HEK293 (cell line): ENCODE measurements at regions not wholly inside any gene's neighbourhood (a gene's known extent, or its start where the extent isn't known, plus 50 kb on each side); places are given as distances from the start of the nearest gene placed in this dataset.

Experiments used
- CTCF ChIP-seq: fragments of 450-650 bp; formaldehyde crosslinking; IDR thresholded peaks from 2 replicates; pipeline ENCODE4 v1.5.1; 2016; ENCODE audit warnings: missing biosample characterization, missing genetic modification characterization
- REST ChIP-seq: fragments of 450-650 bp; formaldehyde crosslinking; IDR thresholded peaks from 2 replicates; pipeline ENCODE4 v1.5.1; 2016; ENCODE audit warnings: missing biosample characterization, missing genetic modification characterization

GRCh38 chr2:172270278-172271079 lies 156.9 kb upstream of the ITGA6 start:
- TF ChIP-seq CTCF (tag by site-specific recombination) (no peak), REST (no peak)
